Coronary artery (tissue), 2 donors: ENCODE measurements at regions not wholly inside any gene's neighbourhood (a gene's known extent, or its start where the extent isn't known, plus 50 kb on each side); places are given as distances from the start of the nearest gene placed in this dataset.

Experiments used
- DNase-seq: peaks from one replicate; pipeline ENCODE4 v3.0.0-alpha.2; 2017; ENCODE audit warnings: low spot score
- H3K27ac ChIP-seq, 2 donors: fragments of 200-600 bp; sonication (generic); one replicate each; pipeline ENCODE4 v1.5.1; 2016 to 2019
- H3K4me3 ChIP-seq: fragments of 200-600 bp; sonication (generic); 2 replicates; pipeline ENCODE4 v1.5.1; 2016; ENCODE audit warnings: mild to moderate bottlenecking, moderate library complexity
- CTCF ChIP-seq: fragments of 200-600 bp; sonication (generic); IDR thresholded peaks from one replicate; pipeline ENCODE4 v1.5.1; 2019; ENCODE audit warnings: antibody characterized with exemption

- no peak overlapping the region for H3K4me3 ChIP-seq
- no peak for DNase-seq
- no peak overlapping the region for H3K27ac ChIP-seq
- TF ChIP-seq CTCF = no peak
Observed at GRCh38 chr3:178302966-178303930, 233.0 kb upstream of the KCNMB2 start.

- Histone ChIP-seq H3K27ac (no peak overlapping the region), H3K4me3 (no peak overlapping the region)
- TF ChIP-seq CTCF = no peak
- no peak for DNase-seq
Observed at GRCh38 chr3:178304758-178305467, 231.3 kb upstream of the KCNMB2 start.

GRCh38 chr3:178306432-178307115, 229.7 kb upstream of the KCNMB2 start:
- H3K27ac ChIP-seq = no peak overlapping the region
- no peak for TF ChIP-seq CTCF
- no peak overlapping the region for H3K4me3 ChIP-seq
- no peak for DNase-seq

- DNase-seq = no peak
- H3K27ac ChIP-seq = no peak overlapping the region
- no peak overlapping the region for H3K4me3 ChIP-seq
- no peak for TF ChIP-seq CTCF
Observed at GRCh38 chr3:178308771-178309170, 227.5 kb upstream of the KCNMB2 start.

- Histone ChIP-seq H3K27ac (no peak overlapping the region), H3K4me3 (no peak overlapping the region)
- no peak for DNase-seq
- no peak for TF ChIP-seq CTCF
Observed at GRCh38 chr3:178310949-178311348, 225.3 kb upstream of the KCNMB2 start.

- H3K27ac ChIP-seq = no peak overlapping the region
- H3K4me3 ChIP-seq = no peak overlapping the region
- TF ChIP-seq CTCF = no peak
- DNase-seq = no peak
Observed at GRCh38 chr3:178313716-178314115, 222.5 kb upstream of the KCNMB2 start.
